ENCODE measurements at regions not wholly inside any gene's neighbourhood (a gene's known extent, or its start where the extent isn't known, plus 50 kb on each side); places are given as distances from the start of the nearest gene placed in this dataset.

GRCh38 chr4:58936436-58936835 is 1826.3 kb upstream of the IGFBP7 start:
- Histone ChIP-seq H3K79me2 (ENCODE audit: control insufficient read depth in 1 of 2, insufficient read depth in 2 of 2, low read length in 2 of 2) (no peaks in the 10 kb centered on the region), H3K27ac (ENCODE audit: low read depth, low read length) (no peak overlapping the region), H2BK15ac (ENCODE audit: low read length) (no peak overlapping the region), H3K23me2 (ENCODE audit: low read depth, low read length) (no peaks in the 10 kb centered on the region), H3K27me3 (replicated peaks in 1 of 4; ENCODE audit: control insufficient read depth in 3 of 4, extremely low read depth in 1 of 4, insufficient read depth in 3 of 4, low read length in 3 of 4) (no peaks in the 10 kb centered on the region), H3K56ac (replicated peaks; ENCODE audit: insufficient read length, low read depth, low read length) (no peak overlapping the region), H4K20me1 (replicated peaks in 1 of 2; ENCODE audit: control insufficient read depth in 1 of 2, insufficient read depth in 2 of 2, low read length in 2 of 2) (no peaks in the 10 kb centered on the region), H2AK5ac (ENCODE audit: low read depth, low read length) (no peak overlapping the region), H2BK120ac (replicated peaks; ENCODE audit: low read depth, low read length) (no peak overlapping the region), H4K5ac (ENCODE audit: insufficient read length, low read depth, low read length) (no peak overlapping the region), H2AFZ (ENCODE audit: low read length) (no peak overlapping the region), H3K4ac (replicated peaks; ENCODE audit: insufficient read length, low read depth, low read length) (no peak overlapping the region), H3K4me1 (replicated peaks in 1 of 4; ENCODE audit: control insufficient read depth in 3 of 4, insufficient read depth in 4 of 4, low read length in 3 of 4) (no peaks in the 10 kb centered on the region), H3K9me3 (ENCODE audit: insufficient read depth in 2 of 2, low read depth in 1 of 2, low read length in 1 of 2) (no peaks in the 10 kb centered on the region), H4K91ac (replicated peaks; ENCODE audit: insufficient read length, low read length) (no peak overlapping the region), H2BK5ac (ENCODE audit: low read depth, low read length) (no peak overlapping the region), H2BK20ac (ENCODE audit: low read length) (no peak overlapping the region), H3K4me2 (ENCODE audit: insufficient read depth in 1 of 2, low read depth in 2 of 2, low read length in 2 of 2) (no peak overlapping the region), H3K9ac (replicated peaks in 1 of 4; ENCODE audit: extremely low read depth in 1 of 4, low read depth in 3 of 4, low read length in 3 of 4) (no peak overlapping the region), H3K4me3 (ENCODE audit: extremely low read depth in 1 of 4, insufficient read depth in 2 of 4, low read depth in 3 of 4, low read length in 4 of 4) (no peak overlapping the region), H4K8ac (ENCODE audit: extremely low read depth, insufficient read depth, low read length) (no peak overlapping the region), H3K36me3 (ENCODE audit: control insufficient read depth in 2 of 4, insufficient read depth in 4 of 4, low read length in 3 of 4) (no peaks in the 10 kb centered on the region), H3K23ac (ENCODE audit: insufficient read length) (no peak overlapping the region), H3K18ac (ENCODE audit: extremely low read depth, low read length) (no peak overlapping the region), H3K79me1 (ENCODE audit: low read depth, low read length) (no peaks in the 10 kb centered on the region), H3K14ac (ENCODE audit: insufficient read length) (no peak overlapping the region), H2BK12ac (ENCODE audit: low read depth, low read length) (no peak overlapping the region)
- ChIA-PET CTCF (ENCODE audit: partially characterized antibody) (no interaction called here), POLR2A (ENCODE audit: partially characterized antibody) (no interaction called here)
- DNase-seq (ENCODE audit: low read depth in 1 of 2, low spot score in 2 of 2) (no peak), FAIRE-seq (no peak)
- 72% methylated on average over 1 of the region's 1 CpG; no CpG with 5 or more reads in 1 of the 2 experiments for WGBS, 2 experiments (ENCODE audit: extremely low coverage in 1 of 2, insufficient coverage in 1 of 2, insufficient read length in 1 of 2, insufficient replicate concordance in 2 of 2, low coverage in 1 of 2, low lambda C conversion rate in 2 of 2, missing lambda C conversion rate in 1 of 2)
- TF ChIP-seq SP2 (IDR thresholded peaks at IDR 0.05; ENCODE audit: low read length) (no peak), ASH2L (IDR thresholded peaks at IDR 0.05; ENCODE audit: low read length) (no peak), SIRT6 (IDR thresholded peaks at IDR 0.05; ENCODE audit: low read length) (no peak)
